ENCODE measurements at regions not wholly inside any gene's neighbourhood (a gene's known extent, or its start where the extent isn't known, plus 50 kb on each side); places are given as distances from the start of the nearest gene placed in this dataset.

GRCh38 chr6:9095729-9096128 is 660.4 kb upstream of the SLC35B3 start:
- TF ChIP-seq SIN3A (IDR thresholded peaks at IDR 0.05; ENCODE audit: borderline replicate concordance, insufficient read depth, low read length) (no peak), TAF1 (IDR thresholded peaks at IDR 0.05; ENCODE audit: borderline replicate concordance, insufficient read depth, low read length) (no peak)

- TF ChIP-seq TAF1 (IDR thresholded peaks at IDR 0.05; ENCODE audit: borderline replicate concordance, insufficient read depth, low read length) = no peak
- TF ChIP-seq REST (IDR thresholded peaks at IDR 0.05; ENCODE audit: insufficient read depth in 1 of 2, low read depth in 2 of 2, low read length in 2 of 2) = no peak
- TF ChIP-seq SIN3A (IDR thresholded peaks at IDR 0.05; ENCODE audit: borderline replicate concordance, insufficient read depth, low read length) = no peak
- no peak for TF ChIP-seq FOXP2 (optimal IDR thresholded peaks at IDR 0.05; ENCODE audit: borderline replicate concordance, extremely low read depth, extremely low read length, insufficient read depth)
- no peak for TF ChIP-seq POLR2AphosphoS5 (IDR thresholded peaks at IDR 0.05; ENCODE audit: low read depth, low read length)
Observed at GRCh38 chr6:9095137-9095536, 659.8 kb upstream of the SLC35B3 start.

- TF ChIP-seq POLR2AphosphoS5 (IDR thresholded peaks at IDR 0.05; ENCODE audit: low read depth, low read length) (no peak), FOXP2 (optimal IDR thresholded peaks at IDR 0.05; ENCODE audit: borderline replicate concordance, extremely low read depth, extremely low read length, insufficient read depth) (no peak), TAF1 (IDR thresholded peaks at IDR 0.05; ENCODE audit: borderline replicate concordance, insufficient read depth, low read length) (no peak), REST (IDR thresholded peaks at IDR 0.05; ENCODE audit: insufficient read depth in 1 of 2, low read depth in 2 of 2, low read length in 2 of 2) (no peak), SIN3A (IDR thresholded peaks at IDR 0.05; ENCODE audit: borderline replicate concordance, insufficient read depth, low read length) (no peak)
Observed at GRCh38 chr6:9089724-9090123, 654.4 kb upstream of the SLC35B3 start.

- no peak for TF ChIP-seq TAF1 (IDR thresholded peaks at IDR 0.05; ENCODE audit: borderline replicate concordance, insufficient read depth, low read length)
Observed at GRCh38 chr6:9087470-9087869, 652.1 kb upstream of the SLC35B3 start.

- TF ChIP-seq TAF1 (IDR thresholded peaks at IDR 0.05; ENCODE audit: borderline replicate concordance, insufficient read depth, low read length) = no peak
Observed at GRCh38 chr6:9086331-9086730, 651.0 kb upstream of the SLC35B3 start.

- TF ChIP-seq REST (IDR thresholded peaks at IDR 0.05; ENCODE audit: insufficient read depth in 1 of 2, low read depth in 2 of 2, low read length in 2 of 2) (no peak), SIN3A (IDR thresholded peaks at IDR 0.05; ENCODE audit: borderline replicate concordance, insufficient read depth, low read length) (no peak), TAF1 (IDR thresholded peaks at IDR 0.05; ENCODE audit: borderline replicate concordance, insufficient read depth, low read length) (no peak), FOXP2 (optimal IDR thresholded peaks at IDR 0.05; ENCODE audit: borderline replicate concordance, extremely low read depth, extremely low read length, insufficient read depth) (no peak), POLR2AphosphoS5 (IDR thresholded peaks at IDR 0.05; ENCODE audit: low read depth, low read length) (no peak)
Observed at GRCh38 chr6:9085709-9086070, 650.3 kb upstream of the SLC35B3 start.

GRCh38 chr6:9085054-9085708 is 649.8 kb upstream of the SLC35B3 start:
- TF ChIP-seq POLR2AphosphoS5 (IDR thresholded peaks at IDR 0.05; ENCODE audit: low read depth, low read length) = no peak
- TF ChIP-seq FOXP2 (optimal IDR thresholded peaks at IDR 0.05; ENCODE audit: borderline replicate concordance, extremely low read depth, extremely low read length, insufficient read depth) = no peak
- no peak for TF ChIP-seq TAF1 (IDR thresholded peaks at IDR 0.05; ENCODE audit: borderline replicate concordance, insufficient read depth, low read length)
- TF ChIP-seq SIN3A (IDR thresholded peaks at IDR 0.05; ENCODE audit: borderline replicate concordance, insufficient read depth, low read length) = no peak
- no peak for TF ChIP-seq REST (IDR thresholded peaks at IDR 0.05; ENCODE audit: insufficient read depth in 1 of 2, low read depth in 2 of 2, low read length in 2 of 2)

All from PFSK-1 (cell line).